GM20000 (cell line): ENCODE measurements at regions not wholly inside any gene's neighbourhood (a gene's known extent, or its start where the extent isn't known, plus 50 kb on each side); places are given as distances from the start of the nearest gene placed in this dataset.

Experiments
- DNase-seq: peaks from one replicate; pipeline ENCODE4 v3.0.0; 2012; ENCODE audit warnings: low spot score
- TF ChIP-seq, protein P1 (sequence below): IDR thresholded peaks from 2 replicates; pipeline ENCODE4 v1.5.1; 2012; ENCODE audit warnings: mild to moderate bottlenecking, control low read depth; ENCODE audit errors: extremely low read depth, missing control alignments

DNA sequence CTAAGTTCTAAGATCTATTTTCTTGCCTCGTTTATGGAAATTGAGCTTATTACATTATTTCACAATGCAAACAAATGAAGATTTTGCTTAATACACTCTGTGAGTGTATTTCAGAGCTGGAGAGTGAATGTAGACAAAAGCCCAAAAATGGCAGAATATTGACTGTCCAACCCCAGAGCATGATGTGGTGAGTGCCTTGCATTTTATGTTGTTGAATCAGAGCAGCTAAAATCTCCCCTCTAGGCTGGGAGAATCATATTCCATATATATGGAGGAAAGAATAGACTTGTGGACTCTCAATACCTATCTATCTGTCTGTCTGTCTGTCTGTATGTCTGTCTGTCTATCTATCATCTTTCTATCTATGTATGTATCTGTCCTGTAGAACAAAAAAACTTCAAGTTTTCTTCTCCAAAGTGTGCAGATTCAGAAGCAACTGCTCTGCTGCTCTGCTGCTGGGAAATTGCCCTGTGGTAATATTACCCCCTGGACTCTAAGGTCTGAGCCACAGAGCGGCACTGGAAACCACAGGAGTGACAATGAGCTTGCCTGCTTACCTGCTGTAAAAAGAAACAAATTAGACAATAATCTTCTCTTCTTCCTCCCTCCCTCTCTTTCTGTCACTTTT lies 209.4 kb upstream of the PRICKLE1 start:
- DNase-seq = no peak

DNA sequence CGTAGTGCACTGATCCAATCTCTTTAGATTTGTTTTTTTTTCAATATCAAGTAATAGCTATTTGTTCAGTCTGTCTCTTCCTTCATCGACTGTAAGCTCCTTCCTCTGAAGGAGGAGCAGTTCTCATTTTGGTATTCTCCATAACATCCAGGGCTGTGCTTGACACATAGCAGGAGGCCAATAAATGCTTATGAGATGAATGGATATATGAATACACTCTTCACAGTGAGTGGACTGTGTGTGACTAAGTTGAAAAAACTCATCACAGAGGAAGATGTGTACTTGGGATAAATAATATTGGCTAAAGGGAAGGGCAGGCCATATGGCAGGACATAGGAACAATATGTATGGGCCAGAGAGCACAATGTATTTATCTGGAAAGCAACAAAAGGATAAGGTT lies 205.3 kb upstream of the PRICKLE1 start:
- TF ChIP-seq, protein P1, sequence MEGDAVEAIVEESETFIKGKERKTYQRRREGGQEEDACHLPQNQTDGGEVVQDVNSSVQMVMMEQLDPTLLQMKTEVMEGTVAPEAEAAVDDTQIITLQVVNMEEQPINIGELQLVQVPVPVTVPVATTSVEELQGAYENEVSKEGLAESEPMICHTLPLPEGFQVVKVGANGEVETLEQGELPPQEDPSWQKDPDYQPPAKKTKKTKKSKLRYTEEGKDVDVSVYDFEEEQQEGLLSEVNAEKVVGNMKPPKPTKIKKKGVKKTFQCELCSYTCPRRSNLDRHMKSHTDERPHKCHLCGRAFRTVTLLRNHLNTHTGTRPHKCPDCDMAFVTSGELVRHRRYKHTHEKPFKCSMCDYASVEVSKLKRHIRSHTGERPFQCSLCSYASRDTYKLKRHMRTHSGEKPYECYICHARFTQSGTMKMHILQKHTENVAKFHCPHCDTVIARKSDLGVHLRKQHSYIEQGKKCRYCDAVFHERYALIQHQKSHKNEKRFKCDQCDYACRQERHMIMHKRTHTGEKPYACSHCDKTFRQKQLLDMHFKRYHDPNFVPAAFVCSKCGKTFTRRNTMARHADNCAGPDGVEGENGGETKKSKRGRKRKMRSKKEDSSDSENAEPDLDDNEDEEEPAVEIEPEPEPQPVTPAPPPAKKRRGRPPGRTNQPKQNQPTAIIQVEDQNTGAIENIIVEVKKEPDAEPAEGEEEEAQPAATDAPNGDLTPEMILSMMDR = no peak
- DNase-seq = no peak

More for the DNA sequence above, 209.4 kb upstream of the PRICKLE1 start:
- TF ChIP-seq, protein P1 = no peak

DNA sequence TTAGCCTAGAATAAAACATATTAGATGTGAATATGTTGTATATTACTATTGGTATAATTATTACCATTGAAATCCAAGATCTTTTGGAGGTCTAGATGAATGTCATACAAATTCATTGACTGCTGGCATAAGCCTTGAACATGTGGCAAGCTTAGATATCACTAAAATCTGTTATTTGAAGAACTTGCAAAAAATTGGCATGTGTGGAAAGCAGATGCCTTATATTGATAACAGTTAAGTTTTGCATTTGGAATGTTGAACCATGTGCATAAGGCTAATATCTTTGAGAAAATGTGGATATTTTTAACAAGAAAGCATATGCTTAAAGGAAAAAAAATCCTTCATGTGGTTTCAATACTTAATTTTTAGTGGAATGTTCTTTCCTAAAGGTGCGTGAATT lies 203.6 kb upstream of the PRICKLE1 start:
- TF ChIP-seq, protein P1 = no peak
- DNase-seq = no peak

DNA sequence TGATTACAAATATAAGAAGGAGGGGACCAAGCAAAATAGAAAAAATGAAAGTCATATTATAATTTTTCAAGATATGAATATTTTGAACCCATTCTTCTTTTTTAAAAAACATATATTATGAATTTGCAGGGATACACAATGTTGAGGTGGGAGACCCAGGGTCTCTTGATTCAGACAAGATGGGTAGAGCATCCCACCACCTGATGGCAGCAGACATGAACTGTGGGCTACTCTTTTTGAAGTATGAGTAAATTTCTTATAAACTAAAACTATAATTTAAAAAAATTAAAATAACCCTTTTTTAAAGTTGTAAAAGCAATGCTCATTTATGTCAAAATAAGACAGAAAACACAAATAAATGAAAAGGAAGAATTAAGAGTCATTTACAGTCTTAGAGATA lies 202.7 kb upstream of the PRICKLE1 start:
- TF ChIP-seq, protein P1 = no peak

DNA sequence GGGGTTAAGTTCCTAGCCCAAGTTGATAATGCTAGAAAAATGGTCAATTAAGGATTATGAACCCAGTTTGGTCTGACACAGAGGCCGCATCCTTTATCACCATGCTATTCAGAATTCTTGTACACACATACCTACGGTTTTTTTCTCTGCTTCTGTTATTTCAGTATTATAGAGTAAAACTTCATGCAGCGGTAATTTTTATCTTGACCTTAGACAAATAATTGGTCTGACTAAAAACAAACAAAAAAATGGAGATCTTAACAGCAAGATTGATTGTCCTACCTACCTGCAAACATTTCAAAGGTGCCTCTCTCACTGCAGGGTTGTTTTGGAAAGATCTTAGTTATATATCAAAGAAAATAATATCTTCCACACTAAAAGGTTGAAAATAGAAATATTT lies 201.9 kb upstream of the PRICKLE1 start:
- TF ChIP-seq, protein P1 = no peak
- DNase-seq = no peak

More for the DNA sequence above, 202.7 kb upstream of the PRICKLE1 start:
- DNase-seq = no peak

DNA sequence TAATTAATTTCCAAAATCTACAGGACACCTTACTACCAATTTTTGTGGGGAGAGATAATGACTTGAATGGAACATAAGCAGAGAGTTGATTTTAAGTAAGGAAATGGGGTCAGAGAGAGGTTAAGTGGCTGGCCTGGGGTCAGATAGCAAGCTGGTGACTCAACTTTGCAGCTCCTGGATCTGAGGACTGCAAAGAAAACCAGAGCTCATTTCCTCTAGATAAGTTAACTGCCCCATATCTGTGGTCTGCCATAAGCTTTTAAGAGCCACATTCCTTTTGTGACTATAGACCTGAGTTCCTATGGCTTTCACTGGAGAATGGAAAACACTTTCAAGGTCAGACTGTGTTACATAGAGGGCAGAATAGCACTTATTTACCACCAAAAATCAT lies 201.2 kb upstream of the PRICKLE1 start:
- TF ChIP-seq, protein P1 = no peak
- no peak for DNase-seq

DNA sequence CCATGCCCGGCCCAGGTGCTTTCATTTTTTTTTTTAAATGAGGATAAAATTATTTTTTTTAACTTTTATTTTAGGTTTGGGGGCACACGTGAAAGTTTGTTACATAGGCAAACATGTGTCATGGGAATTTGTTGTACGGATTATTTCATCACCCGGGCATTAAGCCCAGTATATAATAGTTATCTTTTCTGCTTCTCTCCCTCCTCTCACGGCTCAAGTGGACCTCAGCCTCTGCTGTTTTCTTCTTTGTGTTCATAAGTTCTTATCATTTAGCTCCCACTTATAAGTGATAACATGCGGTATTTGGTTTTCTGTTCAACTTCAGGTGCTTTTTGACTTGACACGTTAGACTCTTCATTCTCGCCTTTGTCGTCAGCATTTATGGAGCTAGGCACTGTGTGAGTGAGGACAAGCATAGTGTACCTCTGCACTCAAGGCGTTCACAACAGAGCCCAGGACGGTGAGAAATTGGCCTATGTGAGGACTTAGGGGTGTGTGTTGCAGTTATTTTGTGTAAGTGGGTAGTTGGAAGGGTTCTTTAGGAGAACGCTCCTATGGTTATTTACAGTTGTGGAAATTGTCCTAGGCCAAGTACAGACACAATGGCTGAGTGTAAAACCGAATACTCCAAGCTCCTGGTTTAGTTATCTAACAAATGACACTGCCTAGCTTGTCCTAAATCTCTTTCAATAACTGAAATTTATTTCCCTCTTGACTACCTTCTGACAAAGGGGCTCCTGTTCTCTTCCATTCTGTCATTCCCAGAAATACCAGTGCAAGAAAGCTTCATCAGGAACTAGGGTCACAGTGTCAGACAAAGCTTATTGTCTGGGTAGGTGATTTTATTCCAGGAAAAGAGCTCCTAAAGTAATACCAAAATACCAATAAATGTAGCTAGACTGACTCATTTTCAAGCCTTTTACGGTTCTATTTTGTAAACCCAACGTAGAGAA lies 200.5 kb upstream of the PRICKLE1 start:
- TF ChIP-seq, protein P1 = no peak
- DNase-seq = no peak
